ENCODE measurements at regions not wholly inside any gene's neighbourhood (a gene's known extent, or its start where the extent isn't known, plus 50 kb on each side); places are given as distances from the start of the nearest gene placed in this dataset.

GRCh38 chr5:87769157-87769556 is 356.4 kb upstream of the CCNH start:
- H4K20me1 ChIP-seq (replicated peaks; ENCODE audit: insufficient read depth), result no peaks in the 10 kb centered on the region
- no peaks in the 10 kb centered on the region for H3K79me2 ChIP-seq (replicated peaks; ENCODE audit: insufficient read depth)
- H3K4me3 ChIP-seq, result no peak overlapping the region
- H3K27me3 Mint-ChIP-seq (ENCODE audit: insufficient read depth, low read depth, poor library complexity), result no peaks in the 10 kb centered on the region
- no peak overlapping the region; the same call in 1 of the 2 replicates for H3K27ac ChIP-seq (ENCODE audit: low read depth)
- H3K9me3 Mint-ChIP-seq, result no peaks in the 10 kb centered on the region
- no peak overlapping the region for H3K4me2 ChIP-seq
- TF ChIP-seq REST (IDR thresholded peaks at IDR 0.05; ENCODE audit: unreplicated experiment) (no peak), ZNF462 (CRISPR knock-in tag; IDR thresholded peaks at IDR 0.05) (no peak), STAT1 (IDR thresholded peaks at IDR 0.05; ENCODE audit: unreplicated experiment) (no peak), EZH2phosphoT487 (IDR thresholded peaks at IDR 0.05; ENCODE audit: unreplicated experiment) (no peak), ZNF114 (CRISPR knock-in tag; IDR thresholded peaks at IDR 0.05) (no peak), POLR2AphosphoS5 (IDR thresholded peaks at IDR 0.05; ENCODE audit: low read depth) (no peak), CTCF (conservative IDR thresholded peaks at IDR 0.05; ENCODE audit: low read depth in 2 of 2) (no peak), ZNF331 (CRISPR knock-in tag; IDR thresholded peaks at IDR 0.05; ENCODE audit: low read depth) (no peak), JUNB (IDR thresholded peaks at IDR 0.05; ENCODE audit: unreplicated experiment) (no peak), ETS1 (IDR thresholded peaks at IDR 0.05) (no peak), CREB1 (CRISPR knock-in tag; IDR thresholded peaks at IDR 0.05; ENCODE audit: low read depth) (no peak), EZH2 (IDR thresholded peaks at IDR 0.05; ENCODE audit: low read depth, unreplicated experiment) (no peak), NANOG (IDR thresholded peaks at IDR 0.05; ENCODE audit: borderline replicate concordance) (no peak)
- no peaks in the 10 kb centered on the region for H3K27me3 ChIP-seq (ENCODE audit: insufficient read depth)
- no peak overlapping the region for H3K4me3 Mint-ChIP-seq
- H3K9me2 ChIP-seq (ENCODE audit: insufficient read depth), result no peaks in the 10 kb centered on the region
- peaks cover 13% of the 10 kb centered on the region for H3K4me1 ChIP-seq (ENCODE audit: insufficient read depth)
- no peak overlapping the region for H3K27ac Mint-ChIP-seq
- ATAC-seq (no peak), DNase-seq (ENCODE audit: low spot score) (no peak)
- no peak overlapping the region for H2AFZ ChIP-seq
- H3K4me1 Mint-ChIP-seq, result peaks cover 16% of the 10 kb centered on the region; the same call in 2 of the 3 replicates
- H3K36me3 Mint-ChIP-seq (ENCODE audit: low read depth), result no peaks in the 10 kb centered on the region
- H3K36me3 ChIP-seq (ENCODE audit: insufficient read depth), result no peaks in the 10 kb centered on the region
- H3F3A ChIP-seq (replicated peaks; ENCODE audit: low read depth), result no peaks in the 10 kb centered on the region

Data from GM23338 (cell line).